GM18909 (cell line): ENCODE measurements at regions not wholly inside any gene's neighbourhood (a gene's known extent, or its start where the extent isn't known, plus 50 kb on each side); places are given as distances from the start of the nearest gene placed in this dataset.
"Not testable (repeated sequence)": the region's sequence is repeated elsewhere in the genome, so short reads cannot be mapped to it uniquely, and the experiment has no call there.

Source experiments
- ATAC-seq: cut with Tn5 transposase; IDR thresholded peaks from one replicate; pipeline ENCODE4 v1.9.1; 2021; ENCODE audit warnings: mild to moderate bottlenecking; ENCODE audit not compliant: unreplicated experiment, poor library complexity

GRCh38 chr15:59838900-59839299 lies 149.8 kb upstream of the BNIP2 start:
- ATAC-seq: no peak

- ATAC-seq: no peak
These were observed 146.7 kb upstream of the BNIP2 start for GRCh38 chr15:59835776-59836175.

- no peak for ATAC-seq
These were observed 145.4 kb upstream of the BNIP2 start for GRCh38 chr15:59834528-59834927.

DNA sequence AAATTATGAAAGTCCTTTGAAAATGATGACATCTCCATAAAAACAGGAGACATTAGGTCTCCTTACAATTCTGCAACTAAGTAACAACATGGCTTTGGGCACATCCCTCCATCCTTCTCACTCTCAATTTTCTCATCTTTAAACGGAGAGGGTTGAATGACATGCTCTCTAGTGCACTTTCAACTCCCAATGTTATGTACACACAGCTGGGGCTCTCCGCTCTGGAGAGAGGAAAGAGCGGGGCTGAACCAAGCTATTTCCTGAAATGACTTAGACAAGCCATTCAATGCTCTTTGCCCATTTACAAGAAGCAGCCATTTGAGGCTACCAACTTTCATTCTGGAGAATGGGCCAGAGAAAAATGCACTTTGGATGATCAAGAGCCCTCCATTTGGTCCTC lies 144.2 kb upstream of the BNIP2 start:
- no peak for ATAC-seq

DNA sequence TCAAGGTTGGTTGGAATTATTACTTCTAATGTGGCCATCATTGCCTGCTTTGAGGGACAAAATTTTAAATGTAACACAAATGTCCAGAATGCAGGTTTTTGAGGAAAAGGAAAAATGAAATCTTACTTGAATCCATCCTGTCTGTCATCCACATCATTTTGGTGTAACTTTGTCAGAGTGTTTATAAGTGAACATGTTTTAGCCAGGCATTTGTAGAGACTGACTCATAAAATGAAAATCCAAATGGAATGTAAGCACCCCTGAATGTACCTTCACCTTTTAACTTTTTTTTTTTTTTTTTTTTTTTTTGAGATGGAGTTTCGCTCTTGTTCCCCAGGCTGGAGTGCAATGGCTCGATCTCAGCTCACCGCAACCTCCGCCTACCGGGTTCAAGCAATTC lies 141.8 kb upstream of the BNIP2 start:
- ATAC-seq: no peak

- no peak for ATAC-seq
These were observed 141.0 kb upstream of the BNIP2 start for GRCh38 chr15:59830098-59830497.

DNA sequence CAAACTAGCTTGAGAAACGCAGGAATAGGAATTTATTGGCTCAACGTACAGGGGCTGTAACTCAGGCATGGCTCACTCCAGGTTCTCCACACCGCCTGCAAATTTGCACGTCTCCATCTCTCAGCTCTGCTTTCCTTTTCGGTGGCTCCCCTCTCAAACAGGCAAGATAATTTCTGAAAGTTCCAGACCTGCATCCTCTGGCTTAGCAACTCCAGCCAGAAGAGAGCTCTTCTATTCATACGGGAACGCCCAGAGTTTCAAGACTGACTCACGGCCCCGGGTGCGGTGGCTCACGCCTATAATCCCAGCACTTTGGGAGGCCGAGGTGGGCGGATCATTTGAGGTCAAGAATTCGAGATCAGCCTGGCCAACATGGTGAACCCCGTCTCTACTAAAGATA lies 139.7 kb upstream of the BNIP2 start:
- ATAC-seq: no peak

DNA sequence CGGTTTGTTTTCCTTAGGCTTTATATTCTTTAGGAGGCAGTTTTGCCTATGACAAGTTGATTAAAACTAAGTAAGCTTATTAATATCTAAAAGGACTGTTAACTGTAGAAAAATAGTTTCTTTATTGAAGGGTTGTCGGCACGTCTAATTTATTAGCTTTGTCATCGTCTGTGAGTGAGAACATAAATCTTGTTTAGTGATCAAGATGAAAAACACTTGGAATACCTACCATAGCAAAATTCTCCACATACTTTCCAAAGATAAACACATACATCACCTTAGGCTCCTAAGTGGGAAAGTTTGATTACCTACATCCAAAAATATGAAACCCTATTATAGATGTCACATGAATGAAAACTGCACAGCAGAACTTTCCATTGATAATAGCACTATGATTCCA lies 139.1 kb upstream of the BNIP2 start:
- no peak for ATAC-seq

GRCh38 chr15:59825901-59826300 lies 136.8 kb upstream of the BNIP2 start:
- ATAC-seq: no peak

GRCh38 chr15:59821286-59821685 lies 132.2 kb upstream of the BNIP2 start:
- ATAC-seq: no peak

DNA sequence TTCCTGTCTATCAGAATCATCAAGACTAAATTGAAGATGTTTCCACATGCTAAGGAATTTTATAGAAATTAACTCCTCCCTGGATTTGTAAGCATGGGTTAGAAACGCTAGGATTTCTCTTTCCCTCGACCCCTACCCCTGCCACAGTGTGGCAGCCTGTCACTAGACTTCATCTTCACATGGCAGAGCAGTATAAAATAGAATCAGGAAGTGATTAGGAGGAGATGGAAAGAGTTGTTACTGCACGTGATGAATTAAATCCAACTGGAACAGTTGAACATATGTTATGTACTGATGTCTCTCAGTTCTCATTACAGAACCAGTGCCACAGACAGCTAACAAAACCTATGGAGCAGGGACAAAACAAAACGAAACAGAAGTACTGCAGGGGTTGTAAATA lies 130.0 kb upstream of the BNIP2 start:
- no peak for ATAC-seq

DNA sequence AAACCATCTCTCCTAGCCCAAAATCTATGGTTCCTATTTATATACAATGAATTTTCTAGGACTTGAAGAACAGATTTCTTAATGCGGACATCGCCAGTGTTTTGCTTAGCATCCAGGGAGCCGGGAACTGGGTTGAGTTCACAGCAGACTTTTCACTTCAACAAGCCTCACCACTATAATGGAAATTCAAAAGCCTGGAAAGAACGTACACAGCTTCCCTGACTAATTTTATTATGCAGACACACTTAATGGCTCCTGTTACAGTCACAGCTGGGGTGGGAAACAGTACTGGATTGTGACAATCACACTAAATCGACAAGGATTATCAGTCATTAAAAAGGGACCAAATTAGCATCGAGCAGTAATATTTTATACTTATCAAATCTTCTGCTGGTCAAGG lies 129.2 kb upstream of the BNIP2 start:
- no peak for ATAC-seq

- ATAC-seq: no peak
These were observed 128.7 kb upstream of the BNIP2 start for GRCh38 chr15:59817834-59818233.

- no peak for ATAC-seq
These were observed 127.9 kb upstream of the BNIP2 start for GRCh38 chr15:59817053-59817452.

- no peak for ATAC-seq
These were observed 125.3 kb upstream of the BNIP2 start for GRCh38 chr15:59814409-59814808.

GRCh38 chr15:59812889-59813288 lies 123.8 kb upstream of the BNIP2 start:
- ATAC-seq: no peak

- ATAC-seq: no peak
These were observed 123.2 kb upstream of the BNIP2 start for GRCh38 chr15:59812250-59812870.

- ATAC-seq: not testable (repeated sequence)
These were observed 114.3 kb upstream of the BNIP2 start for GRCh38 chr15:59803293-59803966.

GRCh38 chr15:59801649-59802048 lies 112.5 kb upstream of the BNIP2 start:
- no peak for ATAC-seq

- no peak for ATAC-seq
These were observed 109.4 kb upstream of the BNIP2 start for GRCh38 chr15:59798605-59798917.

DNA sequence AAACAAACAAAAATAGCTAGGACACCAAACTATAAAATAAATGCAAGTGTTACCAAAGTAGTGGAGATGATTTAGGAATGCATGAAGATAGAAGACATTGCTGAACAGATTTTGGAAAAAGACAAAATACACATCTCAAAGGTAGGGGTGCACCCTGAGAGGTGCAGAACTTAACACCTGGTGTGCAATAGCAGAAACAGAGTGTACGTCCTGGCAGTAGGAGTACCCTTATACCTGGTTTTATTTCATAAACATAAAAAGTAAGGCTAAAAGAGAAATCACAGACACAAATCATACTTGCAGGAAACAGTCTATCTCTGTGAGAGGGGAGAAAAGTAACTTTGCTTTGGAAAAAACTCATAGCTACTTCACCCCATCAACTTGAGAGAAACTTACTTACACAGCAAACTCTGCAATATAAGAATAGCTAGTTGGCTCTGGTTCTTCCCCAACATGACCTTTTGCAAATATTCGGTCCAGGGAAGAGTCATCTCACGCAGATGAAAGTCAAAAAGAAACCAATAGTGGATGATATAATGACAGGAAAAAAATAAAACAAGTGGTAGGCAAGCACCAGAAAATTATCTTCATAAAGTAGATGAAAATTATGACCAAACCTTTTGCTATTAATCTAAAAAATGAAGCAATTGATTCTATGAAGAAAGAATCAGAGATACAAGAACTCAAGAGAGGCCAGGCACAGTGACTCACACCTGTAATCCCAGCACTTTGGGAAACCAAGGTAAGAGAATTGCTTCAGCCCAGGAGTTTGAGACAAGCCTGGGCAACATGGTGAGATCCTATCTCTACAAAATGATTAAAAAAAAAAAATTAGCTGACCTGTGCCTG lies 108.9 kb upstream of the BNIP2 start:
- no peak for ATAC-seq
